Stimulated activated CD8-positive, alpha-beta memory T cell treated with anti-CD3 and anti-CD28 coated beads, Interleukin-4, amount 100 ng/mL, for 48 hours (primary cell): ENCODE measurements at regions not wholly inside any gene's neighbourhood (a gene's known extent, or its start where the extent isn't known, plus 50 kb on each side); places are given as distances from the start of the nearest gene placed in this dataset.

Experiments used
- DNase-seq: peaks from one replicate; pipeline ENCODE4 v3.0.0-alpha.2; 2020

- peak; percentile 25 for DNase-seq
Observed at GRCh38 chr18:2293109-2293839, 278.0 kb downstream of the METTL4 start.

- DNase-seq: no peak
Observed at GRCh38 chr18:2301316-2301715, 270.0 kb downstream of the METTL4 start.

- no peak for DNase-seq
Observed at GRCh38 chr18:2302012-2302411, 269.3 kb downstream of the METTL4 start.

- DNase-seq: no peak
Observed at GRCh38 chr18:2302628-2303516, 268.4 kb downstream of the METTL4 start.

DNA sequence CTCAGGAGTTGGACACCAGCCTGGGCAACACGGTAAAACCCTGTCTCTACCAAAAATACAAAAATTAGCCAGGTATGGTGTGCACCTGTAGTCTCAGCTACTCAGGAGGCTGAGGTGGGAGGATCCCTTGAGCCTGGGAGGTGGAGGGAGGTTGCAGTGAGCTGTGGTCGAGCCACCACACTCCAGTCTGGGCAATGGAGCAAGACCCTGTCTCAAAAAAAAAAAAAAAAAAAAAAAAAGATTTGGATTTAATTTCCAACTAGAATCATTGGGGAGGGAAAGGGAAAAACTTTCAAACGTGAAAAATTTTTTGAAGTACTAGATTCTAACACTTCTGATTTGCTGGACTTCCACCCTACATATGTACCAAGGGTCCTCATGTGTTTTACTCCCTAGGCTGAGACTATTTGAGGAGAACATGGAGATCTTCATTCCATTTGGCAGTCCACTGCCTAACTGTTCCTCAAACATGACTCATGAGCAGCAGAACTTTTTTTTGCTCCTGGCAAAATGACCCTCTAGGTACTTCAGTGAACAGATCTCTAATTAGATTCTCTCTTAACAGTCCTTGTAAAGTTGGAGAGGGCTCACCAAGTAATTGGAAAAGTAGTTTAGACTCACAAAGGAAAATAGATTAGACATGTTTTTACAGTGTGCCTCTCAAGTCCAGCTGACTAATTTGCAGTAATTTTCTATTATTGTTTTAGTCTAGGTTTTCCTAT, 267.6 kb downstream of the METTL4 start:
- DNase-seq: no peak

DNA sequence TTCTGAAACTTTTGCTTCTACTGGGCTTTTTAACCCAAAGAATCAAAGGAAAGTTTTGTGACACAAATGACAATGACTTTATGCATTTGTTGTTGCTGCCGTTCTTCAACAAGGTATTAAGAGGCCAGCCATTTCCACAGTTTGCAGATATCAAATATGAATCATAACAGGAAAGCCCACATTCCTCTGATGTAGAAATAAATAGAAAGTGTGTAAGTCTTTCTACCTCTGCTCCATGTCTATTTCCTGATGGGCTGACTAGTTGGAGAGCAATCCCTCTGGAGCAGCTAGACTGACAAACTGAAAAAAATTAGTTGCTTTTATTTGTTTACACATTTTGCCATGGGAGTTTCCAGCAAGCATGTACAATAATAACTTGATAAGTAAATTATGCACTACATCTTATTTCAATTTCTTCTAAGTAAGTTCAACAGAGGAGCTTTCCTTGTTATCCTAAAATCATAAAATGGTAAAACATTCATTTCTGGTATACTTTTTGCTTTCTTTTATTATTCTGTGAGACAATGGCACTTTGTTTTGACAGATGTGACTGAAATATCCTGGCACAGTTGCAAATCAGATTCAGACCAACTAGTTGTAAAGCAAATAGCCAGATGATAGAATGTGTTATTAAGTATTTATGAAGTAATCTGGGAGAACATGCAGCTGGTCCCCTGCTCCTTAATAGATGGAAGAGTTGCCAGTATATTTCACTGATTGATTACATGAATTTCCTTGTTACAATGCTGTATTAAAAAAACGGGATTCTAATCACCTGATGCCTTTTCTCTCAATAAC, 266.7 kb downstream of the METTL4 start:
- no peak for DNase-seq

- DNase-seq: no peak
Observed at GRCh38 chr18:2306606-2307005, 264.7 kb downstream of the METTL4 start.

- no peak for DNase-seq
Observed at GRCh38 chr18:2310886-2311285, 260.4 kb downstream of the METTL4 start.

GRCh38 chr18:2312440-2312839, 258.9 kb downstream of the METTL4 start:
- no peak for DNase-seq

DNA sequence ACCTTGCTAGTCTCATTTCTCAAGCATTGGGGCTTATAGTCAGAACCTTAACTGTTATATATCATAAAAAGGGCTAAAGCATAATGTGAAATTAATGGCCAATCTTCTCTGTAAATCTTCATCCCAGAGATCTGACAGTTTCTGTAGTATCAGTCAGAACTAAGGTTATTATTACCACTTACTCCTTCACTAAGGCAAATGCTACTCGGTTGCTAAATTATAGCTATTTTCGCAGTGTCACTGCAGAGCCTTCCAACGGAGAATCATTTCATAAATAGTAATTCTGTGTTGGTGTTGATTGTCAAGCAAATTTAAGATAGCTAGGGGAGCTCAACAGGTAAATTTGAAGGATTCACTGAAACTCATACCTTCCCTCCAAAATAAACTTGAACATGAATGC, 258.0 kb downstream of the METTL4 start:
- no peak for DNase-seq

DNA sequence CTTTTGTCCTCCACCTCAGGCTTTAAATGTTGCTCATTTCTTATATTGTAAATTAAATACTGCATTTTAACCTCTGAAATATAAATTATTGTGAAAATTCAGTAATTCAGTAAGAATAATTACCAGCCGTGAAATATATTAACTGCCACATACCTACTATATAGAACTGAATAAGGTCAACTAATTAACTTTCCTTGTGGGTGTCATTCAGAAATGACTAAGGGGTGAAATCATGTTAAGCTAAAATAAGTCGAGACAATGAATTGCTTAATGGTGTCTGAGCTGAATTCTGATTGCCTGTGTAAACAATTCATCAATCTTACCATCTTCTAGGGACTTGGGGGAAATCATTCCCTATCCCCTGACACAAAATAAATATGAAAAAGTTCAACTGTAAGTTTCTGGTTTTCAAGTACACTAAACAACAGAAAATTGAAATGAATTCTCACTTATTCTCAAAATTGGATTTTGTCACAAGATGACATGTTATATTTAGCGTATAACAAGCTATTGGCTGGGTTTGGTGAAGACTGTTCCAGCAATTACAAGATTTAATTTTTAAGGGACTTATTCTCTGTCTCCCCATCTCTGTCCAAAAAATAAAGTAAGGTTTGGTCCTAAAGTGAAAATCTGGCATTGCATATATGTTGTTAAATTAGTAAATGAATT, 255.1 kb downstream of the METTL4 start:
- DNase-seq: no peak

DNA sequence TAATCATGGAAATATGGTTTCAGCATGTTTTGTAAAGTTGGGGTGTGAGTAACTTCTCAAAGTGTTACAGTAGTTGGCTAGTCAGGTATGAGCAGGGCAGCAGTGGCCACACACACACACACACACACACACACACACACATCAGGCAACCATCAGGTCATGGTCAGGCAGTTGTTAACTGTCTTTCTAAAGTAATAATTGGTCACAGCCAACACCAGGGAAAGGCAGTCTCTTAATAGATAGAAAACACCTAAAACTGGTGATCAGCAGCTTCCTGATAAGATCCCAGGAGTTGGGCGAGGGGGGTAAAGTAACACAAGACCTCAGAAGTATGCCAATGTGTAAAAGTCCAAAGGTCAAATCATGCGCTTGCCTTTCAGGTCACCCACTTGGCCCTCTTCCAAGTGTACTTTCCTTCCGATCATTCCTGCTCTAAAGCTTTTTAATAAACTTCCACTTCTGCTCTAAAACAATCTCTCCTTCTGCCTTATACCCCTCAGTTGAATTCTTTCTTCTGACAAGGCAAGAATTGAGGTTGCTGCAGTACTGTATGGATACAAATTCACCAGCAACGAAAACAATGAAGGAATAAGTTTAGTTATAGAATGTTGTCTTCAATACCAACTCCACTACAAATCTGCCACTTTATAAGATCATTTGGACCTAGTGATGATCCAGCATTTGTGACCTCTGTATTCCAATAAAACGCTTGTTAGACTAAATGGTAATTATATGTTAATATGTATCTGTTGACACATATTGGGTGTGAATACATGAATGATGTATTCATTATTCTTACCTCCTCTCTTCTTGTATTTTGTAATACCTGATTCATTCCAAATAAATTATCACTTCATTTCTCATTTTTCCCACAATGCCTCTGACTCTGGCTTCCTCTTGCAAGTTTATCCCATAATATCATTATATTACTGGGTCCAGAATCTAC, 254.3 kb downstream of the METTL4 start:
- no peak for DNase-seq

- no peak for DNase-seq
Observed at GRCh38 chr18:2324459-2324858, 246.8 kb downstream of the METTL4 start.

- DNase-seq: no peak
Observed at GRCh38 chr18:2325308-2325849, 245.9 kb downstream of the METTL4 start.

DNA sequence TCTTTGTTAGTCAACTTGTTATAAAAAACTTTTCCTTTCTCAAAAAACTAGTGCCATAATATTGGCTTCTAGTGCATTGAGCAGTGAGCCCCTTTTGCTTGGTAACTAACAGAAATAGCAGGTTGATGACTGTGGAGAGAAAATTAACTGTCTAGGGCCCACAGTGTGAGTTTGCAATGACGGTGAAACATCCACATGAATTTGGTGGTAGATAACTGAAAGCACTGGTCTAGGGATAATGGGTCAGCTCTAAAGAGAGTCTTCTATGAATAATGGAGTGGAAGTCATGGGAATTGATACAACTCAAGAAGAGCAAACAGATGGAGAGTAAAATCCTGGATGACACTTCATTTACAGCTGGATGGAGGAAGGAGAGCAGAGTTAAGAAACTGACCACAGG, 245.4 kb downstream of the METTL4 start:
- no peak for DNase-seq

GRCh38 chr18:2326999-2327398, 244.3 kb downstream of the METTL4 start:
- DNase-seq: no peak

DNA sequence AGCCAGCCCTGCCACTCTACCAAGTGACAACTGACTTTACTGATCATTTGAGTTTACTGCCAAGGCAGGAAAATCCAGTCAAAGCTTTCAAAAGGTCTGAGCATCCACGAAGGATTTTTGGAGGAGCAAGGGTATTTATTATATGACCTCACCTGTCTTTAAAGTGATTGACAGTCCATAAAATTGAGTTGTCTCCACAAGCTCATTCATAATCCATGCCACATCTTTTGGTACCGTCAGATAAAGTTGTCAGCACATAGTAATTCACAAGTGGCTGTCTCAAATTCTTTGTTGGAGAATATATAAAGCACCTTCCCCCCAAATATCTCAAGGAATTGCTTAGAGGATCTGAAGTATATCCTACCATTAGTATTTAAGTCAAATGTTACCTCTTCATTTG, 240.5 kb downstream of the METTL4 start:
- DNase-seq: no peak

DNA sequence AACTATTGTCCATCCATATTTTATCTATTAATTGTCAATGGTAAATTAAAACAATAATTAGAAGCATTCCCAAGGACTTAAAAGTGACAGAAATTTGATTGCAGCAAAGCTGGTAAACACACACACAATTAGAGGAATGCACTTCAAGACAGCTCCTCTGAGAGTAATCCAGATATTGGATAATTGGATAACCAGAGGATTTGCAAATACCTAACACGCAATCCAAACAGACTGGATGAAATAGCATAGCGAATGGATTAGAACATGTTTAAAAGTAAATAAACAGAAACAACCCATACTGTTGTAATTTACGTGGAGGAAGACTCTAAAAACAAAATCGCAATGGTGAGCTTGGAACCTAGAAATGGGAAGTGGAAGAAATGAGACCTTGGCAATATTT, 239.8 kb downstream of the METTL4 start:
- no peak for DNase-seq

DNA sequence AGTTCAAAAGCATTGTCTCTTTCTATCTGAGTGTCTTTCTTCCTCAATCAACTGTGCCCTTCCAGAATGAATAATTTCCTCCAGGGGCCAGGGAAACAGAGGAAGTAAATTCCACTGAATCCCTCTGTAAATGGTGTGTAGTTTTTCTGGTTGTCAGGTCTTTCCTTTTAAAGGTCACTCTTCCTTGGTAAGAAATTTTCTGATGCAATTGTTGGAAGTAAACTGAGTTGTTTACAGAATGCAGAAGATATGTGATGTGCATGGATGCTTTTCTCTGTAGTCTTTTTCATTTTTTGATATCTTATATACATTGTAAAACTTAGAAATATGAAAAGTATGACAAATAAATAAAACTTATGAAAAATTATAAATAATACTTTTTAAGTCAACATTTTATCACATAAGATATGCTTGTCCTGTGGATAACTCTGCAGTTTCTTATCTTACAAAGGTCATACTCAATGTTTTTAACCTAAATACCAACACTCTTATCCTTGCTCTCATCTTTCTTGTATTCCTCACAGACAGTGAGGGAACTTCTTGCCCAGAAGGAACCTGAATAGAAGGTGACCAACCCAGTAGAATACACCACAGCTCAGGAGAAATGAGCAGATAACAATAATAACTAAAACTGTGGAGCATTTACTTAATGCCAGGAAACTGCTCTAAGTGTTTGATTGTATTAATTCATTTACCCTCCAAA, 234.5 kb downstream of the METTL4 start:
- DNase-seq: no peak

DNA sequence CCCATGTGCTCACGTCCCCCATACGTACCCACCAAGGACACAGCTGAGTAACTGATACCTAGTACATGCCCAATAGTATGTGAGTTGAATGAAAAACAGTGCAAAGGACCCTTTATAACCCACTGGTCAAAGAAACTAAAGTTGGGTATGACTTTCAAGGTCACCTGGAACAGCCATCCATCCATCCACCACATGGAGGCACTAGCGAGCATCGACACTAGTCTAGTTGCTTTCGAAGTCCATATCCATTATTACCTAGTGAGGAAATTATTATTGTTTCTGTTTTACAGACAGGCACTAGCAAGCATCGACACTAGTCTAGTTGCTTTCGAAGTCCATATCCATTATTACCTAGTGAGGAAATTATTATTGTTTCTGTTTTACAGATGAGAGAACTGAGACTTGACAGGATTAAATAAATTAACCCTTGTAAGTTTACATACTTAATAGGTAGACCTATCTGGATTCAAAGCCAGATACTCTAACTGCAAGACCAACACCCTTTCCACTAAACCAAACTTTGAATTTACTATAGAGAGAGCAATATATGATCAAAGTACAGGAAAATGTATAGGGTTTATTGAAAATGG, 233.7 kb downstream of the METTL4 start:
- peak; percentile 72 for DNase-seq
